ENCODE measurements at regions not wholly inside any gene's neighbourhood (a gene's known extent, or its start where the extent isn't known, plus 50 kb on each side); places are given as distances from the start of the nearest gene placed in this dataset.

- no peak for DNase-seq (ENCODE audit: low read depth)
- no peaks in the 10 kb centered on the region for H3K27me3 ChIP-seq (ENCODE audit: control insufficient read depth, insufficient read depth, low read length)
- H3K4me3 ChIP-seq (ENCODE audit: low read depth, low read length), result no peak overlapping the region
- TF ChIP-seq CTCF (IDR thresholded peaks at IDR 0.05; ENCODE audit: insufficient read depth, low read length, poor library complexity, severe bottlenecking), result no peak
- no peaks in the 10 kb centered on the region for H3K36me3 ChIP-seq (ENCODE audit: control insufficient read depth, insufficient read depth, low read length)
Observed at GRCh38 chr12:75917715-75918114, 113.9 kb downstream of the PHLDA1 start.

- TF ChIP-seq CTCF (IDR thresholded peaks at IDR 0.05; ENCODE audit: insufficient read depth, low read length, poor library complexity, severe bottlenecking), result no peak
- H3K27me3 ChIP-seq (ENCODE audit: control insufficient read depth, insufficient read depth, low read length), result no peaks in the 10 kb centered on the region
- no peak for DNase-seq (ENCODE audit: low read depth)
- no peak overlapping the region for H3K4me3 ChIP-seq (ENCODE audit: low read depth, low read length)
- H3K36me3 ChIP-seq (ENCODE audit: control insufficient read depth, insufficient read depth, low read length), result no peaks in the 10 kb centered on the region
Observed at GRCh38 chr12:75917083-75917482, 114.5 kb downstream of the PHLDA1 start.

- DNase-seq (ENCODE audit: low read depth), result no peak
- no peak for TF ChIP-seq CTCF (IDR thresholded peaks at IDR 0.05; ENCODE audit: insufficient read depth, low read length, poor library complexity, severe bottlenecking)
- Histone ChIP-seq H3K4me3 (ENCODE audit: low read depth, low read length) (no peak overlapping the region), H3K36me3 (ENCODE audit: control insufficient read depth, insufficient read depth, low read length) (no peaks in the 10 kb centered on the region), H3K27me3 (ENCODE audit: control insufficient read depth, insufficient read depth, low read length) (no peaks in the 10 kb centered on the region)
Observed at GRCh38 chr12:75913502-75914351, 117.8 kb downstream of the PHLDA1 start.

DNA sequence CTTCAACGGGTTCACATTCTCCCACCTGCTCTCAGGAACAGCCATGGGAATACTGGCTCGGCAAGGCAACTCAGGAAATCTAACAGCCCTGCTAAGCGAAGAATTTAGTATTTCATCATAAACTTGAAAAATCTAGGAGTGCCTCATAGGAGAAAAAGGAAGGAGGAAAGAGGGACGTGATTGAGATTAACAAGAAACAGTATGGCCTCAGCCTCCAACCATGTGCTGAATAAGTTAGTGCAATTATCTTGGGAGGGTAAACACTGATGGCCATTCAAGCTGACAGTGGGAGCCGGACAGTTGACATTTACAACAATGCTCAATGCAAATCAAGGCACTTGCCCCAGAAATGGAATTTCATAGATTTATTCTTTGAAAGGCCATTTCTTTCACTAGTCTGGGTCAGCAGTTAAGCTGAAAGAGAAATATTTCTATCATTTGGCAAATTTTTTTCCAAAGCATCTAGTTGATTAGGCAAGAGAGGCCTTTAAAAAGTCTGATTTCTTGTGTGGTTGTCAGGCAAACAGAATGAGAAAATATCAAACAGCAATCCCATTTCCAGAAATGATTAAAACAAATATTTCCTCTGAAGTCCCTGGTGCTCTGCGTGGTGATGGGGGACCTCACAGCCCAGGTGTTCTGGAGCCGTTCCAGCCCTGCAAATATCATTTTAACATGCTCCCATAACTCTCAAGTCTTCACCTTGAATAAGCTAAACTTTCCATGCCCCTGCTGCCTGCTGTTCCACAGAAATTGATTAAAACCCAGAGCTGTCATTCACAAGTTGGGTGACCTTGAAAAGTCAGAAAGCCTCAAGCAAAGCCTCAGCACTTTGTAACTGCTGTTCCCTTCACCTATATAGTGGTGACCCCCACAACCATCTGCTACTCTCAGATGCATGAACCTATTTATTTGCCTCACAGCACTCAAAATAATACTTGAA lies 121.6 kb downstream of the PHLDA1 start:
- no peak for TF ChIP-seq CTCF (IDR thresholded peaks at IDR 0.05; ENCODE audit: insufficient read depth, low read length, poor library complexity, severe bottlenecking)
- no peak overlapping the region for H3K4me3 ChIP-seq (ENCODE audit: low read depth, low read length)
- H3K36me3 ChIP-seq (ENCODE audit: control insufficient read depth, insufficient read depth, low read length), result no peaks in the 10 kb centered on the region
- H3K27me3 ChIP-seq (ENCODE audit: control insufficient read depth, insufficient read depth, low read length), result no peaks in the 10 kb centered on the region
- DNase-seq (ENCODE audit: low read depth), result no peak

DNA sequence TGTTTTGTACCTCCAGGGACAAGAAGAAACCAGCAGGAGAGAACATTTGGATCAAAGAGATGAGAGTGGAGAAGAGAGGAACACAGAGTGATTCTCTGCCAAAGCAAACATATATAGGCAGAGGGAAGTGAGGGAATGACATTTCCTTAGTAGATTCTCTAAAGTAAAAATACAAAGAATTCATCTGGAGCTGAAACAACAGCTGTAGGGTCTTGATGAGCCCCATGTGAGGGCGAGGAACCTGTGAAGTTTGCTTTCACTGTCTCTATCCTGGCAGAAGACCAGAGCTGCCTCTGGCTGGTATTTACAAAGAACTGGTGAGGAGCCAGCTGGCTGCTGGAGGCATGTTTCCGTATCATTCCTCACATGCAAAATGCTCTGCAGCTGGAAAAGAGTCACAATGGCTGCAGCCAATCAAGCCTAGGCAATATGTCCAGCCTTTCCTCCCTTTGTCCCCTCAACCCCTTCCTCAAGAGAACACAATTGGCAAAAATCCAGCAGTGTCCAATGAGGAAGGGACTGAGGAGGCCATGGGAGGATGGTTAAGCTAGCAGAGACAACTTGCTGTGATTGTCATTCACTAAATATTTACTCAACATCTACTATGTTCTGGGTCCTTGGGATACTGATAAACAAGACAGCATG lies 122.5 kb downstream of the PHLDA1 start:
- TF ChIP-seq CTCF (IDR thresholded peaks at IDR 0.05; ENCODE audit: insufficient read depth, low read length, poor library complexity, severe bottlenecking), result no peak
- Histone ChIP-seq H3K36me3 (ENCODE audit: control insufficient read depth, insufficient read depth, low read length) (no peaks in the 10 kb centered on the region), H3K27me3 (ENCODE audit: control insufficient read depth, insufficient read depth, low read length) (no peaks in the 10 kb centered on the region), H3K4me3 (ENCODE audit: low read depth, low read length) (no peak overlapping the region)
- no peak for DNase-seq (ENCODE audit: low read depth)

Data from kidney epithelial cell (primary cell).